Adipocyte (in vitro differentiated cells): ENCODE measurements at regions not wholly inside any gene's neighbourhood (a gene's known extent, or its start where the extent isn't known, plus 50 kb on each side); places are given as distances from the start of the nearest gene placed in this dataset.
"Not testable (repeated sequence)": the region's sequence is repeated elsewhere in the genome, so short reads cannot be mapped to it uniquely, and the experiment has no call there.

ENCODE experiments used
- DNase-seq: peaks from one replicate; pipeline ENCODE4 v3.0.0-alpha.2; 2015; ENCODE audit warnings: low read depth
- H3K27me3 ChIP-seq: replicated peaks from 2 replicates; pipeline ENCODE4 v1.7.0; 2013; ENCODE audit warnings: mild to moderate bottlenecking, low read length, moderate library complexity; ENCODE audit not compliant: control insufficient read depth, insufficient read depth
- H3K36me3 ChIP-seq: 2 replicates; pipeline ENCODE4 v1.7.0; 2013; ENCODE audit warnings: low read length, mild to moderate bottlenecking, moderate library complexity; ENCODE audit not compliant: control insufficient read depth, insufficient read depth, severe bottlenecking
- H3K4me1 ChIP-seq: 2 replicates; pipeline ENCODE4 v1.7.0; 2013; ENCODE audit warnings: mild to moderate bottlenecking, low read length, moderate library complexity; ENCODE audit not compliant: control insufficient read depth, insufficient read depth
- H3K4me3 ChIP-seq: 2 replicates; pipeline ENCODE4 v1.7.0; 2013; ENCODE audit warnings: mild to moderate bottlenecking, low read length, moderate library complexity
- H3K9ac ChIP-seq: 2 replicates; pipeline ENCODE4 v1.7.0; 2013; ENCODE audit warnings: mild to moderate bottlenecking, low read length, moderate library complexity
- H3K9me3 ChIP-seq: 2 replicates; pipeline ENCODE4 v1.7.0; 2013; ENCODE audit warnings: mild to moderate bottlenecking, low read length, moderate library complexity; ENCODE audit not compliant: control insufficient read depth

GRCh38 chr10:57362811-57363210, 904.9 kb downstream of the IPMK start:
- H3K4me3 ChIP-seq: no peak overlapping the region
- H3K36me3 ChIP-seq: no peaks in the 10 kb centered on the region
- no peak overlapping the region for H3K9ac ChIP-seq
- H3K4me1 ChIP-seq: no peaks in the 10 kb centered on the region
- no peaks in the 10 kb centered on the region for H3K9me3 ChIP-seq
- H3K27me3 ChIP-seq: no peaks in the 10 kb centered on the region
- no peak for DNase-seq

- H3K9me3 ChIP-seq: peaks cover 8% of the 10 kb centered on the region
- no peaks in the 10 kb centered on the region for H3K27me3 ChIP-seq
- no peaks in the 10 kb centered on the region for H3K36me3 ChIP-seq
- no peak overlapping the region for H3K9ac ChIP-seq
- DNase-seq: no peak
- no peak overlapping the region for H3K4me3 ChIP-seq
- no peaks in the 10 kb centered on the region for H3K4me1 ChIP-seq
Observed at GRCh38 chr10:57353403-57354003, 914.2 kb downstream of the IPMK start.

GRCh38 chr10:57351076-57351475, 916.6 kb downstream of the IPMK start:
- Histone ChIP-seq H3K36me3 (no peaks in the 10 kb centered on the region), H3K9me3 (peaks cover 8% of the 10 kb centered on the region), H3K9ac (no peak overlapping the region), H3K4me3 (no peak overlapping the region), H3K4me1 (no peaks in the 10 kb centered on the region), H3K27me3 (no peaks in the 10 kb centered on the region)
- no peak for DNase-seq

GRCh38 chr10:57341294-57341693, 926.4 kb downstream of the IPMK start:
- no peaks in the 10 kb centered on the region for H3K4me1 ChIP-seq
- H3K27me3 ChIP-seq: peaks cover under 1% of the 10 kb centered on the region
- peaks cover 11% of the 10 kb centered on the region for H3K9me3 ChIP-seq
- no peak for DNase-seq
- H3K36me3 ChIP-seq: no peaks in the 10 kb centered on the region
- H3K4me3 ChIP-seq: no peak overlapping the region
- no peak overlapping the region for H3K9ac ChIP-seq

GRCh38 chr10:57338823-57339558, 928.7 kb downstream of the IPMK start:
- no peaks in the 10 kb centered on the region for H3K36me3 ChIP-seq
- no peaks in the 10 kb centered on the region for H3K4me1 ChIP-seq
- H3K9me3 ChIP-seq: peaks cover 11% of the 10 kb centered on the region
- H3K27me3 ChIP-seq: peaks cover 7% of the 10 kb centered on the region
- H3K4me3 ChIP-seq: no peak overlapping the region
- peak; percentile 80 for DNase-seq
- H3K9ac ChIP-seq: no peak overlapping the region

GRCh38 chr10:57336865-57337264, 930.8 kb downstream of the IPMK start:
- Histone ChIP-seq H3K36me3 (no peaks in the 10 kb centered on the region), H3K9ac (no peak overlapping the region), H3K4me3 (no peak overlapping the region), H3K9me3 (no peaks in the 10 kb centered on the region), H3K4me1 (no peaks in the 10 kb centered on the region), H3K27me3 (peaks cover 7% of the 10 kb centered on the region)
- no peak for DNase-seq

- Histone ChIP-seq H3K9ac (no peak overlapping the region), H3K9me3 (no peaks in the 10 kb centered on the region), H3K27me3 (peaks cover 7% of the 10 kb centered on the region), H3K4me3 (no peak overlapping the region), H3K36me3 (no peaks in the 10 kb centered on the region), H3K4me1 (no peaks in the 10 kb centered on the region)
- DNase-seq: no peak
Observed at GRCh38 chr10:57336341-57336740, 931.4 kb downstream of the IPMK start.

GRCh38 chr10:57334523-57334922, 933.2 kb downstream of the IPMK start:
- Histone ChIP-seq H3K27me3 (peaks cover 7% of the 10 kb centered on the region), H3K4me3 (no peak overlapping the region), H3K4me1 (no peaks in the 10 kb centered on the region), H3K36me3 (no peaks in the 10 kb centered on the region), H3K9ac (no peak overlapping the region), H3K9me3 (no peaks in the 10 kb centered on the region)
- DNase-seq: no peak

- peaks cover 7% of the 10 kb centered on the region for H3K27me3 ChIP-seq
Observed at GRCh38 chr10:57333880-57334279, 933.8 kb downstream of the IPMK start.

GRCh38 chr10:57321400-57321854, 946.3 kb downstream of the IPMK start:
- H3K4me3 ChIP-seq, DNase-seq, H3K36me3 ChIP-seq, H3K9me3 ChIP-seq, H3K9ac ChIP-seq, H3K4me1 ChIP-seq, H3K27me3 ChIP-seq: not testable (repeated sequence)

More at GRCh38 chr10:57333880-57334279, 933.8 kb downstream of the IPMK start:
- no peak overlapping the region for H3K4me3 ChIP-seq
- no peak overlapping the region for H3K9ac ChIP-seq
- H3K9me3 ChIP-seq: no peaks in the 10 kb centered on the region
- H3K4me1 ChIP-seq: no peaks in the 10 kb centered on the region
- DNase-seq: no peak
- no peaks in the 10 kb centered on the region for H3K36me3 ChIP-seq

- Histone ChIP-seq H3K4me1 (no peaks in the 10 kb centered on the region), H3K9ac (no peak overlapping the region), H3K9me3 (no peaks in the 10 kb centered on the region), H3K36me3 (no peaks in the 10 kb centered on the region), H3K27me3 (no peaks in the 10 kb centered on the region), H3K4me3 (no peak overlapping the region)
- no peak for DNase-seq
Observed at GRCh38 chr10:57320416-57320815, 947.3 kb downstream of the IPMK start.
